Activated T-cell treated with anti-CD3 and anti-CD28 coated beads, Interleukin-2, amount 50 U/mL, for 24 hours (primary cell): ENCODE measurements at regions not wholly inside any gene's neighbourhood (a gene's known extent, or its start where the extent isn't known, plus 50 kb on each side); places are given as distances from the start of the nearest gene placed in this dataset.
"Not testable (repeated sequence)": the region's sequence is repeated elsewhere in the genome, so short reads cannot be mapped to it uniquely, and the experiment has no call there.

Experiments
- DNase-seq: peaks from one replicate; pipeline ENCODE4 v3.0.0-alpha.2; 2020
- H3K27ac Mint-ChIP-seq: 2 replicates; pipeline ENCODE4 v1.8.0; 2020; ENCODE audit warnings: mild to moderate bottlenecking, mixed read lengths
- H3K27me3 Mint-ChIP-seq: 2 replicates; pipeline ENCODE4 v1.8.0; 2020; ENCODE audit warnings: mixed read lengths
- H3K36me3 Mint-ChIP-seq: 2 replicates; pipeline ENCODE4 v1.8.0; 2020; ENCODE audit warnings: low read depth, mixed read lengths
- H3K4me1 Mint-ChIP-seq: 2 replicates; pipeline ENCODE4 v1.8.0; 2020; ENCODE audit warnings: low read depth, mixed read lengths
- H3K4me3 Mint-ChIP-seq: 2 replicates; pipeline ENCODE4 v1.8.0; 2020; ENCODE audit warnings: mild to moderate bottlenecking, moderate library complexity, mixed read lengths
- H3K9me3 Mint-ChIP-seq: 2 replicates; pipeline ENCODE4 v1.8.0; 2020; ENCODE audit warnings: mixed read lengths

- H3K36me3 Mint-ChIP-seq = no peaks in the 10 kb centered on the region
- no peak overlapping the region for H3K27ac Mint-ChIP-seq
- H3K9me3 Mint-ChIP-seq = peaks cover 2% of the 10 kb centered on the region
- no peaks in the 10 kb centered on the region for H3K4me1 Mint-ChIP-seq
- H3K27me3 Mint-ChIP-seq = no peaks in the 10 kb centered on the region
- no peak for DNase-seq
- H3K4me3 Mint-ChIP-seq = no peak overlapping the region
Observed at GRCh38 chr6:71649915-71650314, 236.4 kb upstream of the RIMS1 start.

GRCh38 chr6:71651636-71652035 is 234.7 kb upstream of the RIMS1 start:
- Mint-ChIP-seq H3K36me3 (no peaks in the 10 kb centered on the region), H3K27me3 (no peaks in the 10 kb centered on the region), H3K4me3 (no peak overlapping the region), H3K27ac (no peak overlapping the region), H3K9me3 (no peaks in the 10 kb centered on the region), H3K4me1 (no peaks in the 10 kb centered on the region)
- DNase-seq = no peak

- H3K4me1 Mint-ChIP-seq = no peaks in the 10 kb centered on the region
Observed at GRCh38 chr6:71656121-71656520, 230.2 kb upstream of the RIMS1 start.

GRCh38 chr6:71665931-71666330 is 220.4 kb upstream of the RIMS1 start:
- H3K4me3 Mint-ChIP-seq = no peak overlapping the region
- H3K9me3 Mint-ChIP-seq = peaks cover 4% of the 10 kb centered on the region
- DNase-seq = no peak
- H3K27me3 Mint-ChIP-seq = no peaks in the 10 kb centered on the region
- H3K36me3 Mint-ChIP-seq = no peaks in the 10 kb centered on the region
- H3K27ac Mint-ChIP-seq = no peak overlapping the region
- H3K4me1 Mint-ChIP-seq = no peaks in the 10 kb centered on the region

More at GRCh38 chr6:71656121-71656520, 230.2 kb upstream of the RIMS1 start:
- Mint-ChIP-seq H3K27me3 (no peaks in the 10 kb centered on the region), H3K36me3 (no peaks in the 10 kb centered on the region), H3K4me3 (no peak overlapping the region), H3K9me3 (no peaks in the 10 kb centered on the region), H3K27ac (no peak overlapping the region)
- DNase-seq = no peak

- no peak overlapping the region for H3K27ac Mint-ChIP-seq
- H3K9me3 Mint-ChIP-seq = no peaks in the 10 kb centered on the region
- H3K4me3 Mint-ChIP-seq = no peak overlapping the region
- no peaks in the 10 kb centered on the region for H3K4me1 Mint-ChIP-seq
- H3K36me3 Mint-ChIP-seq = no peaks in the 10 kb centered on the region
- H3K27me3 Mint-ChIP-seq = no peaks in the 10 kb centered on the region
- DNase-seq = no peak
Observed at GRCh38 chr6:71672876-71673275, 213.5 kb upstream of the RIMS1 start.

GRCh38 chr6:71675386-71675785 is 211.0 kb upstream of the RIMS1 start:
- H3K27ac Mint-ChIP-seq = no peak overlapping the region
- no peaks in the 10 kb centered on the region for H3K4me1 Mint-ChIP-seq
- DNase-seq = no peak
- no peaks in the 10 kb centered on the region for H3K36me3 Mint-ChIP-seq
- no peaks in the 10 kb centered on the region for H3K27me3 Mint-ChIP-seq
- no peaks in the 10 kb centered on the region for H3K9me3 Mint-ChIP-seq
- H3K4me3 Mint-ChIP-seq = no peak overlapping the region

- H3K4me1 Mint-ChIP-seq = no peaks in the 10 kb centered on the region
- H3K4me3 Mint-ChIP-seq = no peak overlapping the region
- H3K9me3 Mint-ChIP-seq = no peaks in the 10 kb centered on the region
- H3K27me3 Mint-ChIP-seq = no peaks in the 10 kb centered on the region
- DNase-seq = no peak
- H3K27ac Mint-ChIP-seq = no peak overlapping the region
- H3K36me3 Mint-ChIP-seq = no peaks in the 10 kb centered on the region
Observed at GRCh38 chr6:71676298-71676697, 210.1 kb upstream of the RIMS1 start.

GRCh38 chr6:71678091-71678490 is 208.3 kb upstream of the RIMS1 start:
- Mint-ChIP-seq H3K27ac (no peak overlapping the region), H3K27me3 (no peaks in the 10 kb centered on the region), H3K4me3 (no peak overlapping the region), H3K4me1 (no peaks in the 10 kb centered on the region), H3K36me3 (no peaks in the 10 kb centered on the region), H3K9me3 (no peaks in the 10 kb centered on the region)
- DNase-seq = no peak

GRCh38 chr6:71681234-71681867 is 205.0 kb upstream of the RIMS1 start:
- Mint-ChIP-seq H3K27ac (no peak overlapping the region), H3K27me3 (no peaks in the 10 kb centered on the region), H3K4me3 (no peak overlapping the region), H3K36me3 (no peaks in the 10 kb centered on the region), H3K9me3 (no peaks in the 10 kb centered on the region), H3K4me1 (no peaks in the 10 kb centered on the region)
- DNase-seq = no peak

- H3K27me3 Mint-ChIP-seq, DNase-seq, H3K9me3 Mint-ChIP-seq, H3K36me3 Mint-ChIP-seq, H3K27ac Mint-ChIP-seq, H3K4me1 Mint-ChIP-seq, H3K4me3 Mint-ChIP-seq: not testable (repeated sequence)
Observed at GRCh38 chr6:71686021-71686677, 200.2 kb upstream of the RIMS1 start.

GRCh38 chr6:71698702-71699101 is 187.6 kb upstream of the RIMS1 start:
- Mint-ChIP-seq H3K27me3 (no peaks in the 10 kb centered on the region), H3K9me3 (peaks cover 9% of the 10 kb centered on the region), H3K36me3 (no peaks in the 10 kb centered on the region), H3K4me1 (no peaks in the 10 kb centered on the region), H3K27ac (no peak overlapping the region), H3K4me3 (no peak overlapping the region)
- no peak for DNase-seq

- Mint-ChIP-seq H3K27me3 (no peaks in the 10 kb centered on the region), H3K4me1 (no peaks in the 10 kb centered on the region), H3K4me3 (no peak overlapping the region), H3K36me3 (no peaks in the 10 kb centered on the region), H3K27ac (no peak overlapping the region), H3K9me3 (peaks cover 7% of the 10 kb centered on the region)
- DNase-seq = no peak
Observed at GRCh38 chr6:71706523-71706922, 179.8 kb upstream of the RIMS1 start.

GRCh38 chr6:71707059-71707458 is 179.3 kb upstream of the RIMS1 start:
- H3K9me3 Mint-ChIP-seq = peaks cover 7% of the 10 kb centered on the region
- H3K36me3 Mint-ChIP-seq = no peaks in the 10 kb centered on the region
- H3K4me1 Mint-ChIP-seq = no peaks in the 10 kb centered on the region
- no peak overlapping the region for H3K4me3 Mint-ChIP-seq
- no peak overlapping the region for H3K27ac Mint-ChIP-seq
- no peaks in the 10 kb centered on the region for H3K27me3 Mint-ChIP-seq
- DNase-seq = no peak

GRCh38 chr6:71720705-71721104 is 165.6 kb upstream of the RIMS1 start:
- peaks cover 3% of the 10 kb centered on the region for H3K9me3 Mint-ChIP-seq
- no peaks in the 10 kb centered on the region for H3K27me3 Mint-ChIP-seq
- DNase-seq = no peak
- H3K27ac Mint-ChIP-seq = no peak overlapping the region
- H3K36me3 Mint-ChIP-seq = no peaks in the 10 kb centered on the region
- H3K4me3 Mint-ChIP-seq = no peak overlapping the region
- no peaks in the 10 kb centered on the region for H3K4me1 Mint-ChIP-seq

- H3K9me3 Mint-ChIP-seq = peaks cover 3% of the 10 kb centered on the region
- no peak for DNase-seq
- H3K27ac Mint-ChIP-seq = no peak overlapping the region
- no peak overlapping the region for H3K4me3 Mint-ChIP-seq
- no peaks in the 10 kb centered on the region for H3K4me1 Mint-ChIP-seq
- H3K36me3 Mint-ChIP-seq = no peaks in the 10 kb centered on the region
- H3K27me3 Mint-ChIP-seq = no peaks in the 10 kb centered on the region
Observed at GRCh38 chr6:71721642-71722041, 164.7 kb upstream of the RIMS1 start.
